ENCODE measurements at regions not wholly inside any gene's neighbourhood (a gene's known extent, or its start where the extent isn't known, plus 50 kb on each side); places are given as distances from the start of the nearest gene placed in this dataset.

DNA sequence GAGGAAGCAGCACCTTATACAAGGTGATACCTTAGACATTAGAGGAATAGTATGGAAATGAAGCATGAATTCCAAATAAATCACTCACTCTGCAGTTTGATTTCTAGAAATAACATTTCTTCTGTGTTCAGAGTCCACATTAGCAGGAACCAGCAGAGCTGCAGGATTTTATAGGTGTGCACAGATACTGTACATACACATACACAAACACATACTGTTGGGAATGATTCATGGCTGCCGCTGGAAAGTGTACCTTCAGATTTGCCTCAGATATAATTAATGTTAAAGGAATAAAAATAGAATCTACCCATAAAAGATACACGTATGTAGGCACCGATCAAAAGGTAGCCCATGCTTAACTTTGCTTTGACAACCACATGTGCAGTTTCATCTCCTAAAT is 578.1 kb downstream of the CSNK1G3 start:
- no peak for DNase-seq

DNA sequence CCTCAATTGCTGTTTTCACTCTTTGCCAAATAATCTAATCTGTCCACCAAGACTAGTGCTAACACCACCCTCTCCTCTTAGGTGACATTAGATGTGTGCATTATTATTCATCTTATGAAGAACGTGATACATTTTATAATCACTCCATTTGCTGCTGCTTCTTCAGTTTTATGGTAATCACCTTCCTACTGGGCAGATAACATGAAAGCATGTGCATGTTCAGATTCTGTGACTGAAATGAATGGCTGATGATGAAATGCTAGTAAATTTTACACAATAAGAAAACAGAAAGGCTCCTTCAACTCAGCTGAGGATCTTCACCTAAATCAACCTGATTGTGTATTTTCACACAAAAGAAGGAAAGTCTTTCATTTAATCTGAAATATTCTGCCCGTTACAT is 577.6 kb downstream of the CSNK1G3 start:
- DNase-seq: no peak

DNA sequence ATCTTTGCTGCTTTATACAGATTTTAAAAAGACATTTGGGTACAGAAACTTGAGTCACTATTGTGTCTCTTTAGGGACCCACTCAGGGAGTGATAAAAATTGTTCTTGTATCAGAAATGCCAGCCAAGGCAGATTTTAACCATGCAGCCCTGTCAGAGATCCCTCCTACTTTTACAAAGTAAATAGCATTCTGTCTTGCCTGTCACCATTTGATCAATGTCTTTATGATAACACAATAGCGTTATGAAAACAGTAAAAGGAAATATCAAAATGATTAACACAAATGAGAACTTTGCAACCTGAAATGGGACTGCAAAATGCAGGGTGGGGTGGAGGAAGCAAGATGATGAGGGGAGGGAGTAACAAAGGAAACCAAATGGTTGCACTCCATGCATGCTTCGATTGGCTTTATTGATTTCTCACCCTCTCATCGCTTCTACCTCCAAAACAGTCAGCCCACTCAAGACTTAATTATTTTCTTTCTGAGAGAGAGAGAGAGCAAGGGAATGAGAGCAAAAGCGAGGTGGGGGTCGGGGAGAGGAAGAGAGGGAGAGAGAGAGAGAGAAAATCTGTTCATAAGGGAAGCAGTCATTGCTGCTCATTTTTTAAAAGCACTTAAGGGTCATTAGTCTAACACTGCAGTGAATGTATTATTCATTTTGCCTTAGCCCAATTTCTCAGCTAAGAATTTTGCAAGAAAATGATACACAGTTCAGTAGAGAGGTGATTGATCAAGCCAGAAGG is 576.5 kb downstream of the CSNK1G3 start:
- DNase-seq: no peak

DNA sequence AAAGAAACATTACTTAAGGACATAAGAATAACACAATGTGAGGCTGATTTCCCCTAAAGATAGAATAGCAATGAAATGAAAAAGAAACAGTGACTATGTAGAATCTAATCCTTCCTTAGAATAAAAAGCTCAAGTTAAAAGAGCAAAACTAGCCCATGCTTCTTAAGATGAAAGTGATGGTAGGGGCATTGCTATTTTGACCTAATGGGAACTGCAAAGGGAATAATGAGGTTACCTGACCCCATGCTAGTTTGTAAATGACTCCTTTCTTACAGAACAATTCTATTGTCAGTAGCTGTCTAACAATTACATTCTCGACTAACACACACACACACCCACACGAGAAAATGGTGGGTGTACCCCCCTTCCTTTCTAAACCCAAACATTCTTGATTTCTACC is 575.8 kb downstream of the CSNK1G3 start:
- no peak for DNase-seq

GRCh38 chr5:124080256-124080655 is 568.3 kb downstream of the CSNK1G3 start:
- DNase-seq: no peak

DNA sequence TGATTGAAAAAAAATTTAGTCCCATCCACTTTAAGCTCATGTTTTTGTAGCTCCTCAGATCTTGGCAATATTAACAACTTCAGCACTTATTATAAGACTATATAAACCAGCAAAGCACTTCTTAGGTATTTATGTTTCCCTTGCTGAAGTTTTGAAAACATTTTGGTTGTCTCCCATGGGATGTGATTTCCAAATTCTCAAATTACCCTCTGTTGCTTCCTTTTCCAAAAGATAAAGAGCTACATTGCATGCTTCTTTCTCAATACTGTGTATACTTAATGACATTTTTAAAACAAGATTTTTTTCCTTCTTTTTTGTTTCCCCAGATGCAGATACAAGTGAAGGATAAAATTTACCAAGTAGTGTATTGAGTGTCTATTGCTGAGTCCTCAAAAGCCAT is 567.1 kb downstream of the CSNK1G3 start:
- DNase-seq: no peak

DNA sequence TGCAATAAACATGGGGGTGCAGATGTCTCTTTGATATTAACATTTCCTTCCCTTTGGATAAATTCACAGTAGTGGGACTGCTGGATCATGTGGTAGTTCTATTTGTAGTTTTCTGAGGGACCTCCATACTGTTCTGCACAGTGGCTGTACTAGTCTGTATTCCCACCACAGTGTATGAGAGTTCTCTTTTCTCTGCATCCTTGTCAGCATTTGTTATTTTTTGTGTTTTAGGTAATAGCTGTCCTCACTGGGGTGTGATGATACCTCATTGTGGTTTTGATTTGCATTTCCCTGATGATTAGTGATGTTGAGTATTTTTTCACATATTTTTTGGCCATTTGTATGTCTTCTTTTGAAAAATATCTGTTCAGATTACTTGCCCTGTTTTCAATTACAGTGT is 562.5 kb downstream of the CSNK1G3 start:
- DNase-seq: no peak

DNA sequence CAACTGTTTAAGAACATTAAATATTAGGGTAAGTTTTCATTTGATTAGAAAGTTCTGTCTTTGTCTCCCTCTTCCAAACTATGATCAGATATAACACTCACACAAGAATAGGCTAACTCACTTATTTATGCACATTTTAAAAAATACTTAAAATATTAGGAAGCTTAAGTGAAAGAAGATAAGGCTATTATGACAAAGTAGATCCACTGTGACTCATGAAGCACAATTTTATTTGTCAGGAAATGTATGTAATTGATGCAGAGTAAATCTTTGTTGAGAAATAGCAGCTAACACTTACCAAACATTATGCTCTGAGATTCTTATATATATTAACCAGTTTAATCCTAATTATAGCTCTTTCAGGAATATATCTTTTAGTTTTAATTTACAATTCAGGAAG is 560.6 kb downstream of the CSNK1G3 start:
- no peak for DNase-seq

DNA sequence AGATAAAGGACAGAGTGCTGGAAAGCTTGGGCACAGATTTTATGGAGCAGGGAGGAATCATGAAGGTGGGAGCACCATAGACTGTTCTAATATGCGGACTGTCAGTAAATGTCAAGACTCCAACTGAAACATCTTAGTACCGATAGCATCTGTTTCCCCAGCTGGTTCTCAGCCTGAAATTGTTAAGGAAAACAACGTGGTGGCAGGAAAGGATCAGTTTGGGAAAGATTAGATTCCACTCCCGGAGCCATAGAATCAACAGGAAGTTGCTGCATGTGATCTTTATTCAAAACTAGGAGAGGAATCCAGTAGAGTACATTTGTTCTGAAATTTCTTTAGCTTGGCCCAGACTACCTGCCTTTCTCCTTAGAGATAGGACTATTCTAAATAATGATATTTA is 559.1 kb downstream of the CSNK1G3 start:
- DNase-seq: no peak

DNA sequence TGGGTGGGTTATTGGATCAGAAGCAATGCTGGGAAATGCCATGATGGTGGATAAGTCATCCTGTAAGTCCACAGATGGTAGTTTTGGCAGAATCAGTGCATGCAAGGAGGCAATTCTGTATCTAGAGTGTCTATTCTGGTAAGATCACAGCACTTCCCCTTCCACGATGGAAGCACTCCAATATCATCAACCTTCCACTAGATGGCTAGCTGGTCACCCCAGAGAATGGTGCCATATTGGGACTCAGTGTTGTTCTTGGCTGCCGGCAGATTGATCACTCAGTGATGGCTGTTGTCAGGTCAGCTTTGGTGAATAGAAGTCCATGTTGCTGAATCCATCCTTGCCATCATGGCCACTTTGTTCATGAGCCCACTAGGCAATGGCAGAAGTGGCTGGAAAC is 553.5 kb downstream of the CSNK1G3 start:
- no peak for DNase-seq

DNA sequence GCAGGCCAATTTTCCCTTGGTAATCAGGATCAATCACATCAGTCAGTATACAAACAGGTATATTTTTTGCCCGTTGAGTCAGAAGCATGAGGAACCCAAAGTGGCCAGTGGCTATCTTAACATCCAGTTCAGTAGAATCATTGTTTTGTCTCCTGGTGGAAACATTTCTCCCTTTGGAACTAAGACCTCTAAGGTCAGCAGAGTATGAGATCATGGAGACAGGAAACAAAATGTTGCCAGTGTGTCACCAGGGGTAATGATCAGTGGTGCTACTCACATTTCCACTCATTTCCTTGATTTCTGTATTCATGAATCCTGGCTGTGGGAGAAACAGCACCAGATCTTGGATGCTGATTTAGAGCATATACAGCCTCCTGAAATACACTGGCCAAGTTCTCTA is 553.0 kb downstream of the CSNK1G3 start:
- no peak for DNase-seq

- DNase-seq: no peak
These were observed 549.7 kb downstream of the CSNK1G3 start for GRCh38 chr5:124061663-124062062.

DNA sequence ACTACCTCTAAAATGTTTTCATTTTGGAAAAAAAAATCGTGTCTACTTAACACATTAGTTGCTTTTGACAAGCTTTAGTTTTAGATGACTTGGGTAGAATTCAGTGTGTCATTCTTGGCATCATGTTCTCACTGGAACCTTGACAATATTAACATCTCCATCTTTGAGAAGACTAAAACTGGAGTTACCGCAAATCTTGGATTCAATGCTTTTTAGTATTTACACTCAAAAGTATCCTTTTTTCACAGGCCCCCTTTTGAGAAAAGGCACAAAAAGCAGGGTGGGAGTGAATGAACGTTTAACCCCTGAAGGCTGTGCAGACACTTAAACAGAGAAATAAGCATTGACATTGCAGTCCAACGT is 549.1 kb downstream of the CSNK1G3 start:
- no peak for DNase-seq

DNA sequence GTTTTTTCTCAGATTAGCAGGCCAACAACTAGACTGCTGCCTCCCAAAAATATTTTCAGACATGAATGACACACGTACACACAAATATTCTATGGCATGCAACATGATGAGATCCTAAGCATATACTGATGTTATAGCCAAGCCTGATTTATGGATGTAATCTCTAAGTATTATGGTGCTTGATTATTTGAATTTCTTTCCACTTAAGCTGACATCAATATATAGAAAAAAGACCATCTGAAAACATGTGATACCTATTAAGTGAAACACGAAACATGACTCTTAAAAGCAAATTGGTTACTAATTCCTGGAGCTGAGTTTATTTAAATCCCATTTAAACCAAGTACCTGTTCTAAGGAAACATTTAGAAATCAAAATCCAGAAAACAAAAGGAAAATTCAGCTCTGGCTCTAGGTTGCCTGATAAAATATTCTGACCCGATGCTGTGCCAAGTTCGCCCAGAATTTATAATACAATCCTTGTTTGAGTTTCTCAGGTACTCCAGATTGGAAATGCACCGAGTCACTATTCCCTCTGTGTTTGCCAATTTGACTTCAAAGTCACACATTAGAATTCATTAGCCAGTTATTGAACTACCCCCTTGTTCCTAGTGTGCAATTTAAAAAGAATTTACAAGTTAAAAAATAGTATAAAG is 548.6 kb downstream of the CSNK1G3 start:
- no peak for DNase-seq

- no peak for DNase-seq
These were observed 548.0 kb downstream of the CSNK1G3 start for GRCh38 chr5:124060011-124060410.

- no peak for DNase-seq
These were observed 547.2 kb downstream of the CSNK1G3 start for GRCh38 chr5:124059200-124059599.

- no peak for DNase-seq
These were observed 545.8 kb downstream of the CSNK1G3 start for GRCh38 chr5:124057724-124058231.

- DNase-seq: no peak
These were observed 545.2 kb downstream of the CSNK1G3 start for GRCh38 chr5:124056991-124057723.

GRCh38 chr5:124056326-124056990 is 544.5 kb downstream of the CSNK1G3 start:
- no peak for DNase-seq

DNA sequence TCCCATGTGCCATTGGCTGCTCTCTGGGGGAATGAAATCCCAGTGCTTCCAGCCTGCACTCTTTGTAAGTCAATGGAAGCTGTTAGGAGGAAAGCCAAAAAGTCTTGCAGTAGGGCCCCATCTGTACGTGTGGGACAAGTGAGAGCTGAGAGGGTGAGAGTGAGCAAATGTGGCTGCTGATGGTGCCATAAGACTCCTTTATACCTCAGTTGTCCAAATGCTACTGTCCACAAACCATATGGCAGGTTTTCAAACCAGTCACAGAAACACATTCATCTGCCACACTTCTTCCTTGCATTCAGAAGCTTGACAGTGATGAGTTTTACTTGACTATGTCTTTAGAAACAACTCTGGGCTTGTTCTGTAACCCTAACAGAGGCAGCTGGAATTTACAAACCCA is 543.8 kb downstream of the CSNK1G3 start:
- no peak for DNase-seq

GRCh38 chr5:124054564-124054963 is 542.6 kb downstream of the CSNK1G3 start:
- no peak for DNase-seq

- DNase-seq: no peak
These were observed 541.4 kb downstream of the CSNK1G3 start for GRCh38 chr5:124053340-124053739.

GRCh38 chr5:124052201-124052600 is 540.2 kb downstream of the CSNK1G3 start:
- DNase-seq: no peak
